ENCODE measurements at regions not wholly inside any gene's neighbourhood (a gene's known extent, or its start where the extent isn't known, plus 50 kb on each side); places are given as distances from the start of the nearest gene placed in this dataset.

GRCh38 chr2:221051162-221051561 is 520.9 kb downstream of the EPHA4 start:
- WGBS = 94% methylated on average over 5 of the region's 8 CpGs
- Histone ChIP-seq H2BK15ac (ENCODE audit: low read depth, poor library complexity, severe bottlenecking) (no peak overlapping the region), H3K36me3 (ENCODE audit: control insufficient read depth in 1 of 2, insufficient read depth in 2 of 2, low read depth in 1 of 2, low read length in 2 of 2) (no peaks in the 10 kb centered on the region), H2AFZ (ENCODE audit: low read depth, low read length) (no peak overlapping the region), H2BK5ac (ENCODE audit: low read depth, low read length, poor library complexity, severe bottlenecking) (no peak overlapping the region), H3K9ac (ENCODE audit: low read length) (no peak overlapping the region), H3K4me2 (ENCODE audit: low read length, poor library complexity, severe bottlenecking) (no peak overlapping the region), H4K8ac (ENCODE audit: low read length) (no peak overlapping the region), H3K18ac (ENCODE audit: low read depth in 1 of 2, low read length in 2 of 2) (no peak overlapping the region), H2AK5ac (ENCODE audit: low read length, severe bottlenecking) (no peak overlapping the region), H3K14ac (ENCODE audit: low read length in 2 of 2) (no peak overlapping the region), H3K9me3 (ENCODE audit: control insufficient read depth, low read length) (no peaks in the 10 kb centered on the region), H3K23ac (ENCODE audit: low read length in 2 of 2) (no peak overlapping the region), H2BK12ac (ENCODE audit: low read length in 2 of 2) (no peak overlapping the region), H3K27ac (ENCODE audit: low read length, poor library complexity, severe bottlenecking) (no peak overlapping the region), H3K4me3 (ENCODE audit: insufficient read depth in 1 of 2, low read depth in 1 of 2, low read length in 2 of 2) (no peak overlapping the region), H3K27me3 (ENCODE audit: control insufficient read depth in 1 of 2, insufficient read depth in 1 of 2, low read length in 2 of 2) (no peaks in the 10 kb centered on the region), H2BK120ac (ENCODE audit: low read depth, low read length) (no peak overlapping the region), H3K79me1 (replicated peaks; ENCODE audit: low read length, poor library complexity, severe bottlenecking) (no peaks in the 10 kb centered on the region), H4K91ac (ENCODE audit: low read length) (no peak overlapping the region), H3K4me1 (ENCODE audit: control insufficient read depth, insufficient read depth, low read depth, low read length) (no peaks in the 10 kb centered on the region), H3K4ac (ENCODE audit: low read depth in 1 of 2, low read length in 2 of 2) (no peak overlapping the region)
- DNase-seq = no peak

GRCh38 chr2:221060376-221060775 is 511.7 kb downstream of the EPHA4 start:
- Histone ChIP-seq H2BK15ac (ENCODE audit: low read depth, poor library complexity, severe bottlenecking) (no peak overlapping the region), H3K27ac (ENCODE audit: low read length, poor library complexity, severe bottlenecking) (no peak overlapping the region), H2AK5ac (ENCODE audit: low read length, severe bottlenecking) (no peak overlapping the region), H3K14ac (ENCODE audit: low read length in 2 of 2) (no peak overlapping the region), H3K4me3 (ENCODE audit: insufficient read depth in 1 of 2, low read depth in 1 of 2, low read length in 2 of 2) (no peak overlapping the region), H3K4me2 (ENCODE audit: low read length, poor library complexity, severe bottlenecking) (no peak overlapping the region), H3K9ac (ENCODE audit: low read length) (no peak overlapping the region), H3K79me1 (replicated peaks; ENCODE audit: low read length, poor library complexity, severe bottlenecking) (no peaks in the 10 kb centered on the region), H2BK12ac (ENCODE audit: low read length in 2 of 2) (no peak overlapping the region), H3K4ac (ENCODE audit: low read depth in 1 of 2, low read length in 2 of 2) (no peak overlapping the region), H2BK120ac (ENCODE audit: low read depth, low read length) (no peak overlapping the region), H4K8ac (ENCODE audit: low read length) (no peak overlapping the region), H2AFZ (ENCODE audit: low read depth, low read length) (no peak overlapping the region), H3K27me3 (ENCODE audit: control insufficient read depth in 1 of 2, insufficient read depth in 1 of 2, low read length in 2 of 2) (no peaks in the 10 kb centered on the region), H3K23ac (ENCODE audit: low read length in 2 of 2) (no peak overlapping the region), H3K4me1 (ENCODE audit: control insufficient read depth, insufficient read depth, low read depth, low read length) (no peaks in the 10 kb centered on the region), H2BK5ac (ENCODE audit: low read depth, low read length, poor library complexity, severe bottlenecking) (no peak overlapping the region), H3K9me3 (ENCODE audit: control insufficient read depth, low read length) (no peaks in the 10 kb centered on the region), H3K36me3 (ENCODE audit: control insufficient read depth in 1 of 2, insufficient read depth in 2 of 2, low read depth in 1 of 2, low read length in 2 of 2) (no peaks in the 10 kb centered on the region), H4K91ac (ENCODE audit: low read length) (no peak overlapping the region), H3K18ac (ENCODE audit: low read depth in 1 of 2, low read length in 2 of 2) (no peak overlapping the region)
- peak; percentile 22 for DNase-seq

- Histone ChIP-seq H3K9me3 (ENCODE audit: control insufficient read depth, low read length) (no peaks in the 10 kb centered on the region), H2BK5ac (ENCODE audit: low read depth, low read length, poor library complexity, severe bottlenecking) (no peak overlapping the region), H4K91ac (ENCODE audit: low read length) (no peak overlapping the region), H3K4me2 (ENCODE audit: low read length, poor library complexity, severe bottlenecking) (no peak overlapping the region), H3K4ac (ENCODE audit: low read depth in 1 of 2, low read length in 2 of 2) (no peak overlapping the region), H3K4me1 (ENCODE audit: control insufficient read depth, insufficient read depth, low read depth, low read length) (no peaks in the 10 kb centered on the region), H3K18ac (ENCODE audit: low read depth in 1 of 2, low read length in 2 of 2) (no peak overlapping the region), H3K4me3 (ENCODE audit: insufficient read depth in 1 of 2, low read depth in 1 of 2, low read length in 2 of 2) (no peak overlapping the region), H2AK5ac (ENCODE audit: low read length, severe bottlenecking) (no peak overlapping the region), H3K27me3 (ENCODE audit: control insufficient read depth in 1 of 2, insufficient read depth in 1 of 2, low read length in 2 of 2) (no peaks in the 10 kb centered on the region), H3K23ac (ENCODE audit: low read length in 2 of 2) (no peak overlapping the region), H3K14ac (ENCODE audit: low read length in 2 of 2) (no peak overlapping the region), H3K36me3 (ENCODE audit: control insufficient read depth in 1 of 2, insufficient read depth in 2 of 2, low read depth in 1 of 2, low read length in 2 of 2) (no peaks in the 10 kb centered on the region), H3K9ac (ENCODE audit: low read length) (no peak overlapping the region), H2BK15ac (ENCODE audit: low read depth, poor library complexity, severe bottlenecking) (no peak overlapping the region), H2AFZ (ENCODE audit: low read depth, low read length) (no peak overlapping the region), H3K79me1 (replicated peaks; ENCODE audit: low read length, poor library complexity, severe bottlenecking) (no peaks in the 10 kb centered on the region), H4K8ac (ENCODE audit: low read length) (no peak overlapping the region), H3K27ac (ENCODE audit: low read length, poor library complexity, severe bottlenecking) (no peak overlapping the region), H2BK120ac (ENCODE audit: low read depth, low read length) (no peak overlapping the region), H2BK12ac (ENCODE audit: low read length in 2 of 2) (no peak overlapping the region)
- DNase-seq = no peak
- WGBS = 98% methylated on average over 3 of the region's 3 CpGs
These were observed 508.5 kb downstream of the EPHA4 start for GRCh38 chr2:221063568-221063967.

GRCh38 chr2:221064058-221064854 is 507.8 kb downstream of the EPHA4 start:
- Histone ChIP-seq H3K23ac (ENCODE audit: low read length in 2 of 2) (no peak overlapping the region), H2AFZ (ENCODE audit: low read depth, low read length) (no peak overlapping the region), H3K79me1 (replicated peaks; ENCODE audit: low read length, poor library complexity, severe bottlenecking) (no peaks in the 10 kb centered on the region), H3K4me2 (ENCODE audit: low read length, poor library complexity, severe bottlenecking) (no peak overlapping the region), H3K4ac (ENCODE audit: low read depth in 1 of 2, low read length in 2 of 2) (no peak overlapping the region), H3K27me3 (ENCODE audit: control insufficient read depth in 1 of 2, insufficient read depth in 1 of 2, low read length in 2 of 2) (no peaks in the 10 kb centered on the region), H2AK5ac (ENCODE audit: low read length, severe bottlenecking) (no peak overlapping the region), H3K9ac (ENCODE audit: low read length) (no peak overlapping the region), H3K4me3 (ENCODE audit: insufficient read depth in 1 of 2, low read depth in 1 of 2, low read length in 2 of 2) (no peak overlapping the region), H3K36me3 (ENCODE audit: control insufficient read depth in 1 of 2, insufficient read depth in 2 of 2, low read depth in 1 of 2, low read length in 2 of 2) (no peaks in the 10 kb centered on the region), H4K91ac (ENCODE audit: low read length) (no peak overlapping the region), H3K18ac (ENCODE audit: low read depth in 1 of 2, low read length in 2 of 2) (no peak overlapping the region), H3K9me3 (ENCODE audit: control insufficient read depth, low read length) (no peaks in the 10 kb centered on the region), H2BK12ac (ENCODE audit: low read length in 2 of 2) (no peak overlapping the region), H3K27ac (ENCODE audit: low read length, poor library complexity, severe bottlenecking) (no peak overlapping the region), H3K4me1 (ENCODE audit: control insufficient read depth, insufficient read depth, low read depth, low read length) (no peaks in the 10 kb centered on the region), H2BK5ac (ENCODE audit: low read depth, low read length, poor library complexity, severe bottlenecking) (no peak overlapping the region), H4K8ac (ENCODE audit: low read length) (no peak overlapping the region), H2BK120ac (ENCODE audit: low read depth, low read length) (no peak overlapping the region), H3K14ac (ENCODE audit: low read length in 2 of 2) (no peak overlapping the region), H2BK15ac (ENCODE audit: low read depth, poor library complexity, severe bottlenecking) (no peak overlapping the region)
- WGBS = 96% methylated on average over 2 of the region's 2 CpGs
- DNase-seq = no peak

Measured in mesenchymal stem cell (in vitro differentiated cells and primary cell).